BLaER1 treated with 17β-estradiol and CSF1 and Interleukin-3, amounts not matched to agents 10 nM and 100 nM (cell line): ENCODE measurements at regions not wholly inside any gene's neighbourhood (a gene's known extent, or its start where the extent isn't known, plus 50 kb on each side); places are given as distances from the start of the nearest gene placed in this dataset.
A peak's percentile ranks its signal among the peaks of the same experiment; 100 is the strongest.
"Not testable (repeated sequence)": the region's sequence is repeated elsewhere in the genome, so short reads cannot be mapped to it uniquely, and the experiment has no call there.

Experiments used
- H3K27ac ChIP-seq, 11 experiments: shearing (Covaris generic); formaldehyde crosslinking; 2 replicates each; pipeline ENCODE4 v1.8.1; 2022
- H3K27me3 ChIP-seq, 11 experiments: shearing (Covaris generic); formaldehyde crosslinking; 2 replicates each; pipeline ENCODE4 v1.8.1; 2022
- H3K36me3 ChIP-seq, 11 experiments: shearing (Covaris generic); formaldehyde crosslinking; 2 replicates each; pipeline ENCODE4 v1.8.1; 2022
- H3K4me1 ChIP-seq, 10 experiments: shearing (Covaris generic); formaldehyde crosslinking; 2 replicates each; pipeline ENCODE4 v1.8.1; 2022
- H3K4me2 ChIP-seq, 11 experiments: shearing (Covaris generic); formaldehyde crosslinking; 2 replicates each; pipeline ENCODE4 v1.8.1; 2022
- H3K4me3 ChIP-seq, 10 experiments: shearing (Covaris generic); formaldehyde crosslinking; 2 replicates each; pipeline ENCODE4 v1.8.1; 2022
- H3K9ac ChIP-seq, 11 experiments: shearing (Covaris generic); formaldehyde crosslinking; 2 replicates each; pipeline ENCODE4 v1.8.1; 2022
- H3K9me3 ChIP-seq, 11 experiments: shearing (Covaris generic); formaldehyde crosslinking; replicated peaks in 1 of 11; 2 replicates each; pipeline ENCODE4 v1.8.1; 2022
- H4K20me1 ChIP-seq, 11 experiments: shearing (Covaris generic); formaldehyde crosslinking; 2 replicates each; pipeline ENCODE4 v1.8.1; 2022
- Cebpa-rat ChIP-seq, 11 experiments: shearing (Covaris generic); IDR thresholded peaks; 2 replicates each; pipeline ENCODE4 v1.8.1; 2022

DNA sequence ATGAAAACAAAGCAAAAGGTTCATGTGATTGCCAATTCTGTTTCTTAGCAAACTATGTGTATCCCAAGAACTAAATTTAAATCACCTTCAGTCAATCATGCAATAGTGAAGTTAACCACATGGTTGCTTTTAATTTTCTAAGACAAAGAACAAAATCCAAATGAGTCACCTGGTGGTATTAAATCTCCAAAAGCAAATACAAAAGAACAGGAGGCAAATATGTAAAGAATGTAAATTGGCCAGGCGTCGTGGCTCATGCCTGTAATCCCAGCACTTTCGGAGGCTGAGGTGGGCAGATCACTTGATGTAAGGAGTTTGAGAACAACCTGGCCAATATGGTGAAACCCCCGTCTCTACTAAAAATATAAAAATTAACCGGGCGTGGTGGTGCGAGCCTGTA, 54.2 kb upstream of the PIK3R4 start:
- H3K4me3 ChIP-seq: no peak overlapping the region
- H3K36me3 ChIP-seq: no peaks in the 10 kb centered on the region
- H3K4me2 ChIP-seq: no peak overlapping the region
- no peak overlapping the region for H3K27ac ChIP-seq
- H4K20me1 ChIP-seq: no peaks in the 10 kb centered on the region
- peaks cover 0 to 4% (median 0%) of the 10 kb centered on the region in 11 experiments; a peak in 1 of 22 replicates for H3K9me3 ChIP-seq
- H3K4me1 ChIP-seq: no peaks in the 10 kb centered on the region
- no peaks in the 10 kb centered on the region for H3K27me3 ChIP-seq
- H3K9ac ChIP-seq: no peak overlapping the region
- no peak for TF ChIP-seq Cebpa-rat (IDR thresholded peaks at IDR 0.05)

DNA sequence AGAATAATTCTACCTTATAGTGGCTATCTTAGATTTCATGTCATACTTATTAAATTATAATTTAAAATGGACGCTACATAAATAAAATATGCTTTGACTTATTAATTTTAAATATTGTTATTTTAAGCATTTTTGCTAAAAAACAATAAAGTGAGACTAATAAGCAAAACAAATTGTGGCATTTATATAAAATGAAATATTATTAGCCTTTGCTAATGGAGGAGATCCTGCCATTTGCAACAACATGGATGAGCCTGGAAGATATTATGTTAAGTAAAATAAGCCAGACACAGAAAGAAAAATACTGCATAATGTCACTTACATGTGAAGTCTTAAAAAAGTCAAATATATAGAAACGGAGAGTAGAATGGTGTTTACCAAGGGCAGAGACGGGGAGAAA, 54.8 kb upstream of the PIK3R4 start:
- Histone ChIP-seq H4K20me1 (no peaks in the 10 kb centered on the region), H3K9ac (no peak overlapping the region), H3K4me2 (no peak overlapping the region), H3K27me3 (no peaks in the 10 kb centered on the region), H3K4me3 (no peak overlapping the region), H3K27ac (no peak overlapping the region), H3K36me3 (no peaks in the 10 kb centered on the region), H3K4me1 (no peaks in the 10 kb centered on the region), H3K9me3 (peaks cover 0 to 4% (median 0%) of the 10 kb centered on the region in 11 experiments; a peak in 1 of 22 replicates)
- TF ChIP-seq Cebpa-rat (IDR thresholded peaks at IDR 0.05): no peak

DNA sequence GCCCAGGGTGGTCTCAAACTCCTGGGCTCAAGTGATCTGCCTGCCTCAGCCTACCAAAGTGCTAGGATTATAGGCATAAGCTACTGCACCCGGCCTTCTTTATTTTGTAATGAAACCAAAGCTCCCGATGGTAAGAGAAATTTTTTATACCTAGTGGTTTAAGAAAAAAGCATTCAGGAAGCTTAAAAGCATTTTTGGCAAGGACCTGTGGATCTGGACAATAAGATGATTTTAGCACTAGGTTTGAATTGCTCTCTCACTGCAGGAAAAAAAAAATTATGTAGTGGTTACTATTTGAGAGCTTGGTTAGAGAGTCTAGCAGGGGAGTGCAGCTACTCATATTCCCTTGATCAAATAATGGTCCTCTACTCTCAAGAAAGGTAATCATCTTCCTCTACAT, 64.9 kb upstream of the PIK3R4 start:
- Histone ChIP-seq H3K27ac (no peak overlapping the region), H4K20me1 (no peaks in the 10 kb centered on the region), H3K4me1 (no peaks in the 10 kb centered on the region), H3K4me3 (no peak overlapping the region), H3K27me3 (no peaks in the 10 kb centered on the region), H3K9ac (no peak overlapping the region), H3K4me2 (no peak overlapping the region), H3K36me3 (no peaks in the 10 kb centered on the region), H3K9me3 (peaks cover 7 to 21% (median 16%) of the 10 kb centered on the region in 11 experiments; a peak in 18 of 22 replicates)
- no peak for TF ChIP-seq Cebpa-rat (IDR thresholded peaks at IDR 0.05)

DNA sequence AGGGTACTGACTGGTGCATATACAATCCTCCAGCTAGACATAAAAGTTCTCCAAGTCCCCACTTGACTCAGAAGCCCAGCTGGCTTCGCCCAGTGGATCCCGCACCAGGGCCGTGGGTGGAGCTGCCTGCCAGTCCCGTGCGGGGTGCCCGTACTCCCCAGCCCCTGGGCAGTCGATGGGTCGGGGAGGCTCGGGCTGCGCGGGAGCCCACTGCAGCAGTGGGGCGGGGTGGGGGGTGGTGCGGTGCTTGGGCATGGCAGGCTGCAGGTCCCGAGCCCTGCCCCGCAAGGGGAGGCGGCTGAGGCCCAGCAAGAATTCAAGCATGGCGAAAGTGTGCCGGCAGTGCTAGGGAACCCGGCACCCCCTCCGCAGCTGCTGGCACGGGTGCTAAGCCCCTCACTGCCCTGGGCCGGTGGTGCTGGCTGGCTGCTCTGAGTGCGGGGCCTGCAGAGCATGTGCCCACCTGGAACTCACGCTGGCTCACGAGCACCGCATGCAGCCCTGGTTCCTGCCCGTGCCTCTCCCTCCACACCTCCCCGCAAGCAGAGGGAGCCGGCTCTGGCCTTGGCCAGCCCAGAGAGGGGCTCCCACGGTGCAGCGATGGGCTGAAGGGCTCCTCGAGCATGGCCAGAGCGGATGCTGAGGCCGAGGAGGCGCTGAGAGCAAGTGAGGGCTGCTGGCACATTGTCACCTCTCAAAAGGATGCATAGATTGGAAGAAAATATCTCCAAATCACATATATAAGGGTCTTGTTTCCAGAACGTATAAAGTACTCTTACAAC, 68.3 kb upstream of the PIK3R4 start:
- H4K20me1 ChIP-seq: no peaks in the 10 kb centered on the region
- H3K4me3 ChIP-seq: no peak overlapping the region
- no peaks in the 10 kb centered on the region for H3K36me3 ChIP-seq
- no peak overlapping the region for H3K27ac ChIP-seq
- H3K9ac ChIP-seq: no peak overlapping the region
- peaks cover 7 to 21% (median 16%) of the 10 kb centered on the region in 11 experiments; a peak in 18 of 22 replicates for H3K9me3 ChIP-seq
- no peaks in the 10 kb centered on the region; a peak in 1 of 20 replicates for H3K4me1 ChIP-seq
- no peak for TF ChIP-seq Cebpa-rat (IDR thresholded peaks at IDR 0.05)
- H3K27me3 ChIP-seq: no peaks in the 10 kb centered on the region
- no peak overlapping the region for H3K4me2 ChIP-seq

DNA sequence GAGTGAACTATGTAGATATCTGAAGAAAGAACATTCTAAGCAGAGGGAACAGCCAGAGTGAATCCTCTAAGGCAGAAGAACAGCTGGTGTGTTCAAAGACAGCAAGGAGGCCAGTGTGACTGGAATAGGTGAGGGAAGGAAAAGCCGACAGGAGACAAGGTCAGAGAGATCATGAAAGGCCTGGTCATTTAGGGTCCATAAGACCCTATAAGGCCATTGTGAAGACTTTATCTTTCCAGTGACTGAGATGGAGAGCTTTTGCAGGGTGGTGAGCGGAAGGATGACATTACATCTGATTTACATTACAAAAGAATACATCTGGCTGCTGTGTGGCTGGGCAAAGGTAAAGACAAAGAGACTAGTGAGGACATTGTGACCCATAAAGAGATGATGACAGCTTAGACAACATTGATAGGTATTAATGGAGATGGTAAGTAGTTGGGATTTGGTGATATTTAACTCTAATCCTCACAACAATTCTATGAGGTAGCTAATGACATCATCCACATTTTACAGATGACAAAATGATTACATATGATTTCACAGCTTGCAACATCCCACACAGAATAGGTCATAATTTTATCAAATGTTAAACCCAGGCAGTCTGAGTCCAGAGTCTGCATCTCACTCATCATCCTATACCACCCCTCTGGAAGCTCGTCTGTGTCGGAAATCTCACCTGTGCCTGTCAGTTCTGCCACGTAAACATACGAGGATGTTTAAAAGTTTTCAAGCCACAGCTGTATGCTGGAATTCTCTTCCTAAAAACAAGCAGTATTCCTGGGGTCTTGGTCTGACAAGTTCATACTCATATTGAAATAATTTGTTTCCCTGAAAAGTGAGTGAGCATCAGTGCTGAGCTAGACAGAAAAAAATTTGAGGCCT, 70.2 kb upstream of the PIK3R4 start:
- TF ChIP-seq Cebpa-rat (IDR thresholded peaks at IDR 0.05): no peak
- Histone ChIP-seq H4K20me1 (no peaks in the 10 kb centered on the region), H3K4me3 (no peak overlapping the region), H3K9ac (no peak overlapping the region), H3K4me2 (no peak overlapping the region), H3K36me3 (no peaks in the 10 kb centered on the region), H3K9me3 (peaks cover 7 to 20% (median 16%) of the 10 kb centered on the region in 11 experiments; a peak in 17 of 22 replicates), H3K27me3 (no peaks in the 10 kb centered on the region), H3K27ac (no peak overlapping the region), H3K4me1 (peaks cover 0 to 16% (median 2%) of the 10 kb centered on the region in 10 experiments; a peak in 8 of 20 replicates)

GRCh38 chr3:130818066-130818465, 71.4 kb upstream of the PIK3R4 start:
- not testable (repeated sequence) for H3K9ac ChIP-seq, H3K4me3 ChIP-seq, H3K27ac ChIP-seq, H3K27me3 ChIP-seq, H4K20me1 ChIP-seq, H3K4me2 ChIP-seq, H3K36me3 ChIP-seq
- Histone ChIP-seq H3K9me3 (peaks cover 7 to 20% (median 16%) of the 10 kb centered on the region in 11 experiments; a peak in 17 of 22 replicates), H3K4me1 (peaks cover 0 to 19% (median 2%) of the 10 kb centered on the region in 10 experiments; a peak in 8 of 20 replicates)

DNA sequence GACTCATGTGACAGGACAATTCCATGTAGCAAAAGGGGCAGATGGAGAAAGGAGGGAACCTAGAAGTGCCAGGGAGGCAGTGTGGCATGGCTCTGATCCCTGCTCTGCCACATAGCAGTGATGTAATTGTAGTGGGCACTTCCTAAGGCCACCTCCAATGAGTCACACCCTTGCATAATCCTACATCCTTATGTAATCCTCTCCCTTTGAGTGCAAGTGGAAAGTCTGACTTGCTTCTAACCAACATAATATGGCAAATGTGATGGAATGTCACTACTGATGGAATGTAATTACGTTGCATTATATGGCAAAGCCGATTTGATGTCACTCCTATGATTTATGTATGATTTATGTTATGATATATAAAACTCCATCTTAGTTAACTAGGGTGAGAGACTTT, 72.9 kb upstream of the ATP2C1 start:
- H3K27ac ChIP-seq: no peak overlapping the region
- peak overlapping the region in 5 of 11 experiments; percentile 4 to 58 (median 41); a peak in 5 of 22 replicates for H3K4me2 ChIP-seq
- no peaks in the 10 kb centered on the region for H4K20me1 ChIP-seq
- TF ChIP-seq Cebpa-rat (IDR thresholded peaks at IDR 0.05): peak in 1 of 11 experiments; percentile 60; a peak in 1 of 22 replicates
- no peak overlapping the region for H3K4me3 ChIP-seq
- H3K27me3 ChIP-seq: no peaks in the 10 kb centered on the region
- peaks cover 0 to 19% (median 2%) of the 10 kb centered on the region in 10 experiments; a peak in 8 of 20 replicates for H3K4me1 ChIP-seq
- no peaks in the 10 kb centered on the region for H3K36me3 ChIP-seq
- no peaks in the 10 kb centered on the region for H3K9me3 ChIP-seq
- no peak overlapping the region for H3K9ac ChIP-seq

GRCh38 chr3:130821806-130822205, 72.1 kb upstream of the ATP2C1 start:
- Histone ChIP-seq H3K4me3 (no peak overlapping the region), H3K27ac (no peak overlapping the region), H3K4me2 (peak overlapping the region in 1 of 11 experiments; percentile 58; a peak in 2 of 22 replicates), H3K9ac (no peak overlapping the region), H3K36me3 (no peaks in the 10 kb centered on the region), H3K4me1 (peaks cover 0 to 19% (median 2%) of the 10 kb centered on the region in 10 experiments; a peak in 8 of 20 replicates), H3K9me3 (no peaks in the 10 kb centered on the region), H4K20me1 (no peaks in the 10 kb centered on the region), H3K27me3 (no peaks in the 10 kb centered on the region)
- TF ChIP-seq Cebpa-rat (IDR thresholded peaks at IDR 0.05): no peak

GRCh38 chr3:130823241-130823884, 70.5 kb upstream of the ATP2C1 start:
- Histone ChIP-seq H3K36me3 (no peaks in the 10 kb centered on the region), H4K20me1 (no peaks in the 10 kb centered on the region), H3K9ac (no peak overlapping the region), H3K9me3 (no peaks in the 10 kb centered on the region), H3K4me2 (no peak overlapping the region), H3K4me3 (no peak overlapping the region), H3K4me1 (peaks cover 0 to 19% (median 2%) of the 10 kb centered on the region in 10 experiments; a peak in 8 of 20 replicates), H3K27ac (no peak overlapping the region), H3K27me3 (no peaks in the 10 kb centered on the region)
- no peak for TF ChIP-seq Cebpa-rat (IDR thresholded peaks at IDR 0.05)
